ENCODE measurements at regions not wholly inside any gene's neighbourhood (a gene's known extent, or its start where the extent isn't known, plus 50 kb on each side); places are given as distances from the start of the nearest gene placed in this dataset.
A peak's percentile ranks its signal among the peaks of the same experiment; 100 is the strongest.

GRCh38 chr11:122523846-122524805 is 131.4 kb upstream of the UBASH3B start:
- in situ Hi-C loops (cut with HindIII; ENCODE audit: low sequenced_read_pairs) = no loop called here
- TF ChIP-seq CTCF (IDR thresholded peaks at IDR 0.05; ENCODE audit: low read depth, low read length, missing control alignments) = no peak
- DNase-seq (ENCODE audit: low read depth) = peak; percentile 29
- no peak overlapping the region for H3K4me3 ChIP-seq (ENCODE audit: low read depth, low read length)

- TF ChIP-seq CTCF (IDR thresholded peaks at IDR 0.05; ENCODE audit: low read depth, low read length, missing control alignments) = no peak
- H3K4me3 ChIP-seq (ENCODE audit: low read depth, low read length) = no peak overlapping the region
- in situ Hi-C loops (cut with HindIII; ENCODE audit: low sequenced_read_pairs) = no loop called here
- DNase-seq (ENCODE audit: low read depth) = no peak
Observed at GRCh38 chr11:122521626-122522025, 133.9 kb upstream of the UBASH3B start.

GRCh38 chr11:122517403-122518379 is 137.8 kb upstream of the UBASH3B start:
- H3K4me3 ChIP-seq (ENCODE audit: low read depth, low read length) = no peak overlapping the region
- no peak for TF ChIP-seq CTCF (IDR thresholded peaks at IDR 0.05; ENCODE audit: low read depth, low read length, missing control alignments)
- in situ Hi-C loops (cut with HindIII; ENCODE audit: low sequenced_read_pairs) = no loop called here
- DNase-seq (ENCODE audit: low read depth) = no peak

GRCh38 chr11:122516686-122517085 is 138.8 kb upstream of the UBASH3B start:
- in situ Hi-C loops (cut with HindIII; ENCODE audit: low sequenced_read_pairs) = no loop called here
- TF ChIP-seq CTCF (IDR thresholded peaks at IDR 0.05; ENCODE audit: low read depth, low read length, missing control alignments) = no peak
- DNase-seq (ENCODE audit: low read depth) = no peak
- H3K4me3 ChIP-seq (ENCODE audit: low read depth, low read length) = no peak overlapping the region

- DNase-seq (ENCODE audit: low read depth) = no peak
- no peak overlapping the region for H3K4me3 ChIP-seq (ENCODE audit: low read depth, low read length)
- in situ Hi-C loops (cut with HindIII; ENCODE audit: low sequenced_read_pairs) = no loop called here
- TF ChIP-seq CTCF (IDR thresholded peaks at IDR 0.05; ENCODE audit: low read depth, low read length, missing control alignments) = no peak
Observed at GRCh38 chr11:122513997-122514396, 141.5 kb upstream of the UBASH3B start.

GRCh38 chr11:122513328-122513727 is 142.2 kb upstream of the UBASH3B start:
- H3K4me3 ChIP-seq (ENCODE audit: low read depth, low read length) = no peak overlapping the region
- no peak for DNase-seq (ENCODE audit: low read depth)
- no peak for TF ChIP-seq CTCF (IDR thresholded peaks at IDR 0.05; ENCODE audit: low read depth, low read length, missing control alignments)
- in situ Hi-C loops (cut with HindIII; ENCODE audit: low sequenced_read_pairs) = no loop called here

All from astrocyte of the cerebellum (primary cell).